Sigmoid colon (tissue), 4 donors: ENCODE measurements at regions not wholly inside any gene's neighbourhood (a gene's known extent, or its start where the extent isn't known, plus 50 kb on each side); places are given as distances from the start of the nearest gene placed in this dataset.

Source experiments
- CTCF ChIP-seq, 4 experiments: fragments of 450-650 bp in 3 of 4; fragments of 200-600 bp in 1 of 4; IDR thresholded peaks; one replicate each; pipeline ENCODE4 v1.5.1; 2016 to 2019; ENCODE audit warnings: antibody characterized with exemption in 4 of 4, mild to moderate bottlenecking in 3 of 4, moderate library complexity in 2 of 4
- EP300 ChIP-seq, 4 donors: sonication (generic); formaldehyde crosslinking; IDR thresholded peaks; one replicate each; pipeline ENCODE4 v1.6.1; 2017; ENCODE audit warnings: antibody characterized with exemption in 4 of 4
- POLR2A ChIP-seq, 2 donors: fragments of 450-650 bp; IDR thresholded peaks; one replicate each; pipeline ENCODE4 v1.6.1; 2016; ENCODE audit warnings: antibody characterized with exemption in 2 of 2, mild to moderate bottlenecking in 2 of 2, moderate library complexity in 2 of 2
- POLR2AphosphoS5 ChIP-seq, 4 donors: sonication (generic); formaldehyde crosslinking; IDR thresholded peaks; one replicate each; pipeline ENCODE4 v1.6.1; 2017; ENCODE audit warnings: antibody characterized with exemption in 4 of 4

- TF ChIP-seq EP300 (IDR thresholded peaks at IDR 0.05) (no peak), CTCF (IDR thresholded peaks at IDR 0.05) (no peak), POLR2AphosphoS5 (IDR thresholded peaks at IDR 0.05) (no peak), POLR2A (IDR thresholded peaks at IDR 0.05) (no peak)
Observed at GRCh38 chr7:83704564-83704963, 55.6 kb upstream of the SEMA3E start.
